ENCODE measurements at regions not wholly inside any gene's neighbourhood (a gene's known extent, or its start where the extent isn't known, plus 50 kb on each side); places are given as distances from the start of the nearest gene placed in this dataset.

- no peak for TF ChIP-seq POLR2AphosphoS5 (IDR thresholded peaks at IDR 0.05)
- TF ChIP-seq, protein P1, sequence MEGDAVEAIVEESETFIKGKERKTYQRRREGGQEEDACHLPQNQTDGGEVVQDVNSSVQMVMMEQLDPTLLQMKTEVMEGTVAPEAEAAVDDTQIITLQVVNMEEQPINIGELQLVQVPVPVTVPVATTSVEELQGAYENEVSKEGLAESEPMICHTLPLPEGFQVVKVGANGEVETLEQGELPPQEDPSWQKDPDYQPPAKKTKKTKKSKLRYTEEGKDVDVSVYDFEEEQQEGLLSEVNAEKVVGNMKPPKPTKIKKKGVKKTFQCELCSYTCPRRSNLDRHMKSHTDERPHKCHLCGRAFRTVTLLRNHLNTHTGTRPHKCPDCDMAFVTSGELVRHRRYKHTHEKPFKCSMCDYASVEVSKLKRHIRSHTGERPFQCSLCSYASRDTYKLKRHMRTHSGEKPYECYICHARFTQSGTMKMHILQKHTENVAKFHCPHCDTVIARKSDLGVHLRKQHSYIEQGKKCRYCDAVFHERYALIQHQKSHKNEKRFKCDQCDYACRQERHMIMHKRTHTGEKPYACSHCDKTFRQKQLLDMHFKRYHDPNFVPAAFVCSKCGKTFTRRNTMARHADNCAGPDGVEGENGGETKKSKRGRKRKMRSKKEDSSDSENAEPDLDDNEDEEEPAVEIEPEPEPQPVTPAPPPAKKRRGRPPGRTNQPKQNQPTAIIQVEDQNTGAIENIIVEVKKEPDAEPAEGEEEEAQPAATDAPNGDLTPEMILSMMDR (IDR thresholded peaks at IDR 0.05), result no peak
Measured at GRCh38 chr15:62280625-62281024, 115.5 kb upstream of the C2CD4B start.
